ENCODE measurements at regions not wholly inside any gene's neighbourhood (a gene's known extent, or its start where the extent isn't known, plus 50 kb on each side); places are given as distances from the start of the nearest gene placed in this dataset.
"Not testable (repeated sequence)": the region's sequence is repeated elsewhere in the genome, so short reads cannot be mapped to it uniquely, and the experiment has no call there.

GRCh38 chr10:64090865-64091264, 569.7 kb downstream of the REEP3 start:
- no peak for DNase-seq

- no peak for DNase-seq
Observed at GRCh38 chr10:64091897-64092296, 570.7 kb downstream of the REEP3 start.

GRCh38 chr10:64093304-64093703, 572.1 kb downstream of the REEP3 start:
- no peak for DNase-seq

GRCh38 chr10:64093946-64094535, 572.8 kb downstream of the REEP3 start:
- DNase-seq = no peak

GRCh38 chr10:64096941-64097340, 575.7 kb downstream of the REEP3 start:
- DNase-seq = no peak

GRCh38 chr10:64097391-64098122, 576.4 kb downstream of the REEP3 start:
- DNase-seq = no peak

- DNase-seq = no peak
Observed at GRCh38 chr10:64098994-64099393, 577.8 kb downstream of the REEP3 start.

- no peak for DNase-seq
Observed at GRCh38 chr10:64101606-64102263, 580.5 kb downstream of the REEP3 start.

GRCh38 chr10:64102264-64102633, 581.0 kb downstream of the REEP3 start:
- no peak for DNase-seq

GRCh38 chr10:64102916-64103315, 581.7 kb downstream of the REEP3 start:
- no peak for DNase-seq

GRCh38 chr10:64103750-64104470, 582.7 kb downstream of the REEP3 start:
- DNase-seq = no peak

GRCh38 chr10:64109926-64110495, 588.8 kb downstream of the REEP3 start:
- no peak for DNase-seq

GRCh38 chr10:64112701-64113355, 591.6 kb downstream of the REEP3 start:
- DNase-seq = no peak

- DNase-seq = no peak
Observed at GRCh38 chr10:64113375-64113774, 592.2 kb downstream of the REEP3 start.

GRCh38 chr10:64113792-64114191, 592.6 kb downstream of the REEP3 start:
- DNase-seq = no peak

- DNase-seq = no peak
Observed at GRCh38 chr10:64115471-64115870, 594.3 kb downstream of the REEP3 start.

- DNase-seq = no peak
Observed at GRCh38 chr10:64115908-64116643, 594.9 kb downstream of the REEP3 start.

- DNase-seq = no peak
Observed at GRCh38 chr10:64116707-64117106, 595.5 kb downstream of the REEP3 start.

GRCh38 chr10:64118736-64119135, 597.5 kb downstream of the REEP3 start:
- no peak for DNase-seq

GRCh38 chr10:64120301-64120980, 599.2 kb downstream of the REEP3 start:
- not testable (repeated sequence) for DNase-seq

GRCh38 chr10:64130152-64130551, 609.0 kb downstream of the REEP3 start:
- no peak for DNase-seq
